Left renal pelvis (tissue), 4 donors: ENCODE measurements at regions not wholly inside any gene's neighbourhood (a gene's known extent, or its start where the extent isn't known, plus 50 kb on each side); places are given as distances from the start of the nearest gene placed in this dataset.
"Not testable (repeated sequence)": the region's sequence is repeated elsewhere in the genome, so short reads cannot be mapped to it uniquely, and the experiment has no call there.

ENCODE experiments used
- DNase-seq, 4 donors: peaks; one replicate each; pipeline ENCODE4 v3.0.0-alpha.2; 2013; ENCODE audit warnings: low read depth in 4 of 4, low spot score in 3 of 4

- no peak for DNase-seq
These were observed 750.7 kb upstream of the KCND2 start for GRCh38 chr7:119522263-119522662.

DNA sequence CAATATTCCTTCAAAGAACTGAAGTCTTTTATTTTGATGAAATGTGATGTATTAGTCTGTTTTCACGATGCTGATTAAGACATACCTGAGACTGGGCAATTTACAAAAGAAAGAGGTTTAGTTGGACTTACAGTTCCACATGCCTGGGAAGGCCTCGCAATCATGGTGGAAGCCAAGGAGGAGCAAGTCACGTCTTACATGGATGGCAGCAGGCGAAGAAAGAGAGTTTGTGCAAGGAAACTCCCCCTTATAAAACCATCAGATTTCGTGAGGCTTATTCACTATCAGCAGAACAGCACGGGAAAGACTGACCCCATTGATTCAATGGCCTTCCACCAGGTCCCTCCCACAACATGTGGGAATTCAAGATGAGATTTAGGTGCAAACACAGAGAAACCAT lies 750.3 kb upstream of the KCND2 start:
- DNase-seq, result no peak

DNA sequence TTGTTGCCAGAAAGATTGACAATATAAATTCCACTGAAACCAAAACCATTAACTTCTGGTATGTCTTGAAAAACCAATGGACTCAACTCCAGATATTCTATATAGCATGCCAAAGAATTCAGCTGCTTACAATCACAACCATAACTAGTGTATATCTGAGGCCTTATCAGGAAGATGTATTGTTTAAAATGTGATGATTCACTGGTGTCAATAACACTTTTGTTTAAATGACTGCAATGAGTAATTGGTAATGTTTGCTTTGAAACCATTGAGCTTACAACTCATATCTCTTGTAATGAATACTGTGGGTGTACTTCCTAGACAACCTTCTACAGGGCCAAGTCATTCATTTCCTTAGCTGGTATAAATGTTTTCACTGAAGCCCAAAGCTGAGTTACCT lies 727.9 kb upstream of the KCND2 start:
- DNase-seq, result no peak

DNA sequence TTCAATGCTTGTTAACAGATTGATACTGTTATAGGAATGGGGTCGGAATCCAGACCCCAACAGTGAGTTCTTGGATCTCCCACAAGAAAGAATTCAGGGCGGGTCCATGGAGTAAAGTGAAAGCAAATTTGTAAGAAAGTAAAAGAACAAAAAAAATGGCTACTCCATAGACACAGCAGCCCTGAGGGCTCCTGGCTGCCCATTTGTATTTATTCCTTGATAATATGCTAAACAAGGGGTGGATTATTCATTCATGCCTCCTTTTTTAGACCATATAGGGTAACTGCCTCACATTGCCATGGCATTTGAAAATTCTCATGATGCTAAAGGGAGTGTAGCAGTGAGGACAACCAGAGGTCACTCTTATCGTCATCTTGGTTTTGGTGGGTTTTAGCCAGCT lies 717.2 kb upstream of the KCND2 start:
- no peak for DNase-seq

- no peak for DNase-seq
These were observed 716.5 kb upstream of the KCND2 start for GRCh38 chr7:119556436-119556835.

DNA sequence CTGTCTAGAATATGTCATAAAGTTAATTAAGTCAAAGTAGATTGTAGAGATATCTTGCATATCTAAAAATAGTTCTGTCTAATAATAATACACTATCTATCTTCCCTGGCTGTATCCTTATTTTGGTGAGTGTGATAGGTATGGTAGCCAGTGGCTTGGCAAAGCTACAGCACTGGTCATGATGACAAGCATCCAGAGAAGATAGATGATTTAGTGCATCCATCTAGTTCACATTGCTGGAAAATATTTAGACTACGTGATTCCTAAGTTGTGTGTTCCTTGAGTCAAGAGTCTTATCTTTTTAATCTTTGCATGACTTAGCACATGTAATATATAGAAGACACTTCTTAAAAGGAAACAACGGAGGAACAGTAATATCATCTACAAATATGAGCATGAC lies 711.2 kb upstream of the KCND2 start:
- DNase-seq, result no peak

DNA sequence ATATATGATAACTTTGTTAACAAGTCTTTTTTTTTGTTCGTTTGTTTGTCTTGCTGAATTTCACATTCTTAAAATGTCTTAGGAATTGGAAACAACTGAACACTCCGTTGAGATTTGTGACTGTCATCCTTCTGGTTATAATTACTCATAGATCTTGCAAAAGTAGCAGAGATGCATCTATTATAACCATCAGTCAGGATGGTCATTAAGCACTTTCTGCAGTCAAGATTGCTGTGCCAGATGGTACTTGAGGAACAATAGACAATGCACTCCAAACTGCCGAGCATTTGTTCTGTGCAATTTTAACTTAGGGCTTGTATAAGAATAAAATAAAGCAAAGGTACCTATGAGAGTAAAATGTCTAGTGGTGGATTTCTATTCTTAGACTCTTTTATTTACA lies 710.1 kb upstream of the KCND2 start:
- DNase-seq, result no peak

DNA sequence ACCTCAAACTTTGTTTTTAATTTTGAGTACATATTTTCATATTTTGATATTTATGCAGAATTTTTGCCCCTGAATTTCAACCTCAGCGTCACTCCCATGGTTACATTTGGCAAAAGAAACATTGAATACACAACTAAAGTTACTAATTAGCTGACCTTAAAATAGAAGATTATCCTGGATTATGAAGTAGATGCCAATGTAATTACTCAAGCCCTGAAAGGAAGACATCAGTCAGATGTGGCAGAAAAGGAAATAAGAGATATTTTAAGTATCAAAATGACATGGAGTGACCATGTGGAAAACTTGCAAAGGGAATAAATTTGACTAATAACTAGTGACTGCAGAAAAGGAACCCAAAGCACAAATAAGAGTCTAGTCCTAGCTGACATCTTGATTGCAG lies 701.3 kb upstream of the KCND2 start:
- no peak for DNase-seq

DNA sequence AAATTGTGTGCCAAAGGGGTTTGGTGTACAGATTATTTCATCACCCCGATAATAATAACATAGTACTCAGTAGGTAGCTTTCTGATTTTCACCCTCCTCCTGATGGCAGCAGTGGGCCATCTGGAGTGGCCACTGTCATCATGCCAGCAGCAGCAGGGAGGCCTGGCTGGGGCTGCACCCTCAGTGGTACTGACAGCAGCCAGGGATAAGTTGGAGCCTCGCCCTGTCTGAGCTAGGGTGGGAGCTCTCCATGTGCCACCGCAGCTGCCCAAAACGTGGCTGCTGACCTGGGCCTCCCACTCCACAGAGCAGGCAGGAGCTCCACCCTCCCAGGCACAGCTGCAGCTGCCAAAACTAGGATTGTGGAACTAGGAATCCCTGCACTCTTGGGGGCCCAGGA lies 700.8 kb upstream of the KCND2 start:
- DNase-seq, result no peak

DNA sequence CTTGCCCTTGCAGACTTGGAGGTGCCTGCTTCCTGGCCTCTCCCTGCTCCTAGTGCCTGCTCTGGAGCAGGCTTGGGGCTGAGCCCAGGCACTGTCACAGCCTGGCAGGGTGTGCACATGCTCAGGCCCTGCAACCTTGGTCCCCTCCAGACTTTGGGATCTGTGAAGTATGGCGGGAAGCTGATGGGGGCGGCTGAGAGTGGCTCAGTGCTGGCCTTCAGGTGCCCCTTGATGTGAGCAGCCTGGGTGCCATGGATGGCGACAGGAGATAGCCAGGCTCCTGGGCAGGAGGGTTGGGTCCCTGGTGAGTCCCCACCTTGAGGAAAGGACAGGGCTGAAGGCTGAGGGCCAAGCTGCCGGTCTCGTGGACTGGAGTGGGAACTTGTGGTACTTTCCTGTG lies 700.4 kb upstream of the KCND2 start:
- DNase-seq, result no peak

- no peak for DNase-seq
These were observed 694.9 kb upstream of the KCND2 start for GRCh38 chr7:119578116-119578515.

DNA sequence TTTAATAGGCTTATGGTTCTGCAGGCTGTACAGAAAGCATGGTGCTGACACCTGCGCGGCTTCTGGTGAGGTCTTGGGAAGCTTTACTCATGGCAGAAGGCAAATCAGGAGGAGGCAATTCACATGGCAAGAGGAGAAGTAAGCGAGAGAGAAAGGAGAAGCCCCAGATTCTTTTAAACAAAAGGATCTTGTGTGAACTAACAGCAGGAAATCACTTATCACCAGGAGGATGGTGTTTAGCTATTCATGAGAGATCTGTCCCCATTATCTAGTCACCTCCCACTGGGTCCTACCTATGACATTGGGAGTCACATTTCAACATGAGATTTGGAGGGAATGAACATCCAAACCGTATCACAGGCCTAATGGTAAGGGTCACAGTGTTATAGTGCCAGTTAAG lies 678.0 kb upstream of the KCND2 start:
- DNase-seq, result no peak

DNA sequence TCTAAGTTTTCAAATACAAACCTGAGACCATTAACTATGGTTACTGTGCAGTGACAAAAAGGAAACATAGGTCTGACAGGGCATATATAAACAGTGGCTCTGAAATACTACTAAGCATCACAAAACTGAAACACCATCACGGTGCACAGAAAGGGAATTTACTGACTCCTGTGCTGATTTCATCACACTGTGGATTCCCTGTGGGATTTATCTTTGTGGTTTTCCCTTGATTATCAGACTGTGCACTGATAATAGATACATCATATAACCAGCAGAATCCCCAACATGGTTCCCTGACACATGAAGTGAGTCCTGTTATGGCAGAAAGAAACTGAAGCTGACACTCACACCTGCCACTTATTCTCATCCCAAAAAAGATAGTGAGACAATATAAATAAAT lies 676.3 kb upstream of the KCND2 start:
- DNase-seq, result no peak

DNA sequence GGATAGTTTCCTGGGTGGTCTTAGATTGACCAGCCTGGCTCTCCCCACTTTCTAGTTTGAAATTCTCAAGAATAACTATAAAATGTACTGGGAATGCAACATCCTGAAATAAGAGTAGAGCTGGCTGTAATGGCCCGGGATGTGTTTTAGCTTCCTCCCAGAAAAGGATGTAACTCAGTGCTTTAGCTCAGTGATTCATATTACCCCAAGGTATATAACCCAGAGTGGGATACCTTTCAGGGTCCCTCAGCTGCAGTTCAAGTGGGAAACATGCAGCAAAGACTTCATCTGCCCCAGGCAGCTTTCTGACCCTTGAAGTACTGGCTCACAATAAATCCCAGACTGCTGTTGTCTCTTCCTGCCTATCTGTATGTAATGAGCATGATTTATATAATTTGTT lies 666.7 kb upstream of the KCND2 start:
- DNase-seq, result no peak

- DNase-seq, result no peak
These were observed 652.2 kb upstream of the KCND2 start for GRCh38 chr7:119620769-119621168.

- no peak for DNase-seq
These were observed 649.5 kb upstream of the KCND2 start for GRCh38 chr7:119623427-119623826.

DNA sequence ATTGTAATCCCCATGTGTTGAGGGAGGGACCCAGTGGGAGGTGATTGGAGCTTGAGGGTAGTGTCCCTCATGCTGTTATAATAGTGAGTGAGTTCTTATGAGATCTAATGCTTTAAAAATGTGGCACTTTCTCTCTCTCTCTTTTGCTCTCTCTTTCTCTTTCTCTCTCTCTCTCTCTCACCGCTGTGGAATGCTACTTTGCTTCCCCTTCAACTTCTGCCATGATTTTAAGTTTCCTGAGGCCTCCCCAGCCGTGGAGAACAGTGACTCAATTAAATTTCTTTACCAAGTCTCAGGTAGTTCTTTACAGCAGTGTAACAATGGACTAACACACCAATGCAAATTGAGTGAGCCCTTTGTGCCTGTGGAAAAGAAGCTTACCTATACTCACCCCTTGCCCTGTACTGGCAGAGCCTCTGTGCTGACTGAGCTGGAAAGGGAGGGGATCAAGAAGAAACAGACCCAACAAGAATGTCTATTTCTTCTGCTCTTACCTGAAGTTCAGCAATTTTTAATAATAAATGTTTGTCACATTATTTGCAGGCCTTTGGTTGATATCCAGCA lies 642.5 kb upstream of the KCND2 start:
- no peak for DNase-seq

- DNase-seq, result not testable (repeated sequence)
These were observed 639.2 kb upstream of the KCND2 start for GRCh38 chr7:119633812-119634211.

- no peak for DNase-seq
These were observed 632.6 kb upstream of the KCND2 start for GRCh38 chr7:119640326-119640725.

- no peak for DNase-seq
These were observed 632.1 kb upstream of the KCND2 start for GRCh38 chr7:119640861-119641260.

- DNase-seq, result no peak
These were observed 629.4 kb upstream of the KCND2 start for GRCh38 chr7:119643558-119643957.

GRCh38 chr7:119647286-119647685 lies 625.7 kb upstream of the KCND2 start:
- DNase-seq, result no peak

- DNase-seq, result not testable (repeated sequence)
These were observed 624.2 kb upstream of the KCND2 start for GRCh38 chr7:119648752-119649151.

DNA sequence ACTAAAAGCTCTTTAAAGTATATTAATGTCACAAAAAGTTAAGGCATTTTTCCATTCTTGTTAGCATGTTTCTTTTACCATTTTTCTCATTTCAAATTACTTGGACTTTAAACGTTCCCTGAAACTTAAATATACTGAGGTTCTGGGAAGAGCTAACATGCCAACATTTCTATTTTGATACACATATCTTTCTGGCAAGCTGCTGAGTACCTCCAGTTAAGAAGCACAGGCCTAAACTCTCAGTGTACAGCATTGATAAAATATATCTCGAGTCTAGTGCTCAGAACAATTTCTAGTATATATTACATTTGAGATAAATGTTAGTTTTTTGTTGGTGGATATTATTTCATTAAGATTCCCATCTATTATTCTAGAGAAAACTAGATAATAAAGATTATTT lies 612.9 kb upstream of the KCND2 start:
- DNase-seq, result no peak
